Right hindlimb (tissue), 1 donor: ENCODE measurements at regions not wholly inside any gene's neighbourhood (a gene's known extent, or its start where the extent isn't known, plus 50 kb on each side); places are given as distances from the start of the nearest gene placed in this dataset.

Experiments used
- DNase-seq: peaks from one replicate; pipeline ENCODE4 v3.0.0-alpha.2; 2018

GRCh38 chr3:160132226-160132625 lies 93.0 kb upstream of the C3orf80 start:
- DNase-seq: no peak

- DNase-seq: no peak
Observed at GRCh38 chr3:160133757-160134156, 91.5 kb upstream of the C3orf80 start.

GRCh38 chr3:160134454-160134853 lies 90.8 kb upstream of the C3orf80 start:
- DNase-seq: no peak

- no peak for DNase-seq
Observed at GRCh38 chr3:160134964-160135363, 90.3 kb upstream of the C3orf80 start.

GRCh38 chr3:160135851-160136250 lies 89.4 kb upstream of the C3orf80 start:
- no peak for DNase-seq

GRCh38 chr3:160136421-160136820 lies 88.8 kb upstream of the C3orf80 start:
- no peak for DNase-seq

- DNase-seq: no peak
Observed at GRCh38 chr3:160139291-160139690, 85.9 kb upstream of the C3orf80 start.

GRCh38 chr3:160140756-160141155 lies 84.5 kb upstream of the C3orf80 start:
- DNase-seq: no peak

GRCh38 chr3:160141485-160142185 lies 83.6 kb upstream of the C3orf80 start:
- DNase-seq: no peak

GRCh38 chr3:160143482-160143881 lies 81.7 kb upstream of the C3orf80 start:
- no peak for DNase-seq

- no peak for DNase-seq
Observed at GRCh38 chr3:160150066-160150465, 75.2 kb upstream of the C3orf80 start.

- DNase-seq: no peak
Observed at GRCh38 chr3:160150525-160150924, 74.7 kb upstream of the C3orf80 start.

- no peak for DNase-seq
Observed at GRCh38 chr3:160152638-160153037, 72.6 kb upstream of the C3orf80 start.

GRCh38 chr3:160154033-160154432 lies 71.2 kb upstream of the C3orf80 start:
- no peak for DNase-seq

- DNase-seq: no peak
Observed at GRCh38 chr3:160154596-160154995, 70.6 kb upstream of the C3orf80 start.

- DNase-seq: no peak
Observed at GRCh38 chr3:160157321-160157720, 67.9 kb upstream of the C3orf80 start.

- DNase-seq: no peak
Observed at GRCh38 chr3:160159341-160159740, 65.9 kb upstream of the C3orf80 start.

GRCh38 chr3:160159806-160160205 lies 65.4 kb upstream of the C3orf80 start:
- no peak for DNase-seq

GRCh38 chr3:160161921-160162320 lies 63.3 kb upstream of the C3orf80 start:
- no peak for DNase-seq

- no peak for DNase-seq
Observed at GRCh38 chr3:160162440-160162839, 62.8 kb upstream of the C3orf80 start.

- DNase-seq: no peak
Observed at GRCh38 chr3:160163229-160163878, 61.9 kb upstream of the C3orf80 start.

GRCh38 chr3:160168246-160168645 lies 57.0 kb upstream of the C3orf80 start:
- no peak for DNase-seq

GRCh38 chr3:160169139-160169976 lies 55.9 kb upstream of the C3orf80 start:
- DNase-seq: peak; percentile 22
